ENCODE measurements at regions not wholly inside any gene's neighbourhood (a gene's known extent, or its start where the extent isn't known, plus 50 kb on each side); places are given as distances from the start of the nearest gene placed in this dataset.

- TF ChIP-seq CTBP1 (IDR thresholded peaks at IDR 0.05; ENCODE audit: borderline replicate concordance) (no peak), TFAP4 (CRISPR knock-in tag; IDR thresholded peaks at IDR 0.05; ENCODE audit: borderline replicate concordance) (no peak), BHLHE40 (IDR thresholded peaks at IDR 0.05; ENCODE audit: low read length) (no peak), AFF4 (CRISPR knock-in tag; IDR thresholded peaks at IDR 0.05) (no peak), RNF2 (IDR thresholded peaks at IDR 0.05) (no peak), POLR2G (IDR thresholded peaks at IDR 0.05; ENCODE audit: low read depth, low read length) (no peak), YY1 (IDR thresholded peaks at IDR 0.05; ENCODE audit: borderline replicate concordance in 1 of 3, control insufficient read depth in 1 of 3, extremely low read depth in 1 of 3, insufficient read depth in 3 of 3, insufficient read length in 1 of 3, insufficient replicate concordance in 2 of 3, low read depth in 1 of 3, low read length in 2 of 3) (no peak), TCF3 (CRISPR knock-in tag; IDR thresholded peaks at IDR 0.05) (no peak), POLR3G (IDR thresholded peaks at IDR 0.05; ENCODE audit: extremely low read depth, insufficient read length, insufficient replicate concordance) (no peak), ZNF551 (CRISPR knock-in tag; IDR thresholded peaks at IDR 0.05) (no peak), TFAM (CRISPR knock-in tag; conservative IDR thresholded peaks at IDR 0.05) (no peak), PCBP1 (IDR thresholded peaks at IDR 0.05; ENCODE audit: low read depth, low read length, poor library complexity, severe bottlenecking) (no peak), RAD51 (IDR thresholded peaks at IDR 0.05; ENCODE audit: borderline replicate concordance, low read depth) (no peak)
Observed at GRCh38 chr11:122229481-122230384, 113.7 kb upstream of the BLID start.

All from K562 (cell line).